HG02852 (cell line): ENCODE measurements at regions not wholly inside any gene's neighbourhood (a gene's known extent, or its start where the extent isn't known, plus 50 kb on each side); places are given as distances from the start of the nearest gene placed in this dataset.
"Not testable (repeated sequence)": the region's sequence is repeated elsewhere in the genome, so short reads cannot be mapped to it uniquely, and the experiment has no call there.

Experiments
- ATAC-seq: cut with Tn5 transposase; IDR thresholded peaks from one replicate; pipeline ENCODE4 v1.9.1; 2021; ENCODE audit warnings: mild to moderate bottlenecking, moderate library complexity; ENCODE audit not compliant: unreplicated experiment

GRCh38 chr1:213702703-213703102 lies 285.1 kb upstream of the PROX1 start:
- ATAC-seq, result no peak

DNA sequence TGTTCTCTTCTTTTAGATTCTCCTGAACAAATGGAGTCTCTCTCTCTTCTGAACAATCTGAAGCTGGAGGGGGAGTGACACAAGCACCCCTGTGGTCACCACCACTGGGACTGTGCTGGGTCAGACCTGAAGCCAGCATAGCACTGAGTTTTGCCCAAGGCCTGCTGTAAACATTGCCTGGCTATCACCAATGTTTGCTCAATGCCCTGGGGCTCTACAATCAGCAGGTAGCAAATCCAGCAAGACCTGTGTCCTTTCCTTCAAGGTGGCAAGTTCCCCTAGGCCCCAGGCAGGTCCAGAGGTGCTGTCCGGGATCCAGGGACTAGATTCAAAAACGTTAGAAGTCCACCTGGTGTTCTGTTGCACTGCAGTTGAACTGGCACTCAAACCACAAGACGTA lies 282.8 kb upstream of the PROX1 start:
- ATAC-seq, result no peak

GRCh38 chr1:213711833-213712490 lies 275.8 kb upstream of the PROX1 start:
- ATAC-seq, result not testable (repeated sequence)

DNA sequence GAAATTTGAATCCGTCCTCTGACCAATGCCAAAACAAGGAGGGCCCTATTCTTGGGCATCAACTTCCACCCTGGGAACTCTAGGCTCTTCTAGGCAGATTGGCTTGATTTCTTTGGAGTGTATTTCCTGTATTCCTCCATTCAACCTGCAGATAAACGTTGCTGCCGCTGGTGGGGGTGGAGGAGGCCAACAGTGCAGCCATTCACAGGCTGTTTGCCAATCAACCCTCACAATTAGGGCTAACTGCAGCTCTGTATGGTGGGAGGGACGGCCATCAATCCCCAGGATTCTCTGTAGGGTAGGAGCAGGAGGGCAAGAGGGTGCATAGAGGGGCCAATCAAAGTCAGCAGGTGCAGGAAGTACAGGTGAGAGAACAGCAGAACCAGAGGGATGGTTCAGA lies 273.1 kb upstream of the PROX1 start:
- no peak for ATAC-seq

DNA sequence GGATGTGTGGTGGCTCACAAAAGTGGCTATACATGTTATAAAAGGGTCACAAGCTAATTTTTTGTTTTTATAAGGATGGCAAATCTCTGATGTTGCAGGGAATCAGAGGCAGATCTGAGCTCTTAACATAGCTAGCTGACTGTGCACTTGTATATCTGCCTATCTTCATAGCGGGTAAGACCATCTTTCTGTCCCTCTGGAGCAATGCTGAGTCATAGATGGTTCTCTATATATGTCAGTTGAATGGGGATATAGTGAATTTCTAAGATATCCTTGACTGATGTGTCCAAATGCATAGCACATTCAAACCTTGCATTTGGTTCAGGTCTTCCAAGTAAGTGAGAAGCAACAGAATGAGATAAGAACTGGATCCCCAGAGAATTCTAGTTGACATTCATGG lies 272.6 kb upstream of the PROX1 start:
- no peak for ATAC-seq

- no peak for ATAC-seq
These were observed 268.3 kb upstream of the PROX1 start for GRCh38 chr1:213719462-213719861.

GRCh38 chr1:213720032-213720431 lies 267.7 kb upstream of the PROX1 start:
- no peak for ATAC-seq

DNA sequence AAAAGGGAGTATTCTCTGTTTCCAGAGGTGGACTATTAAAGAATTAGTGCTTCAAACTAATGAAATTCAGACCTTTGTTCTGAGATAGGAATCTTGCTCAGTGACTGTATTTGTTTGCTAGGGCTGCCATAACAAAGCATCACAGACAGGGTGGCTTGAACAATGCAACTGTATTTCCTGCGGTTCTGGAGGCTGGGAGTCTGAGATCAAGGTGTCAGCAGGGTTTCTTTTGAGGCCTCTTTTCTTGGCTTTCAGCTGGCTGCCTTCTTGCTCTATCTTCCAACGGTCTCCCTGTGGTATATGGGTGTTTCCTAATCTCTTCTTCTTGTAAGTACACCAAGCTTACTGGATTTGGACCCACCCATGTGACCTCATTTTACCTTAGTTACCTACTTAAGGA lies 264.6 kb upstream of the PROX1 start:
- no peak for ATAC-seq

DNA sequence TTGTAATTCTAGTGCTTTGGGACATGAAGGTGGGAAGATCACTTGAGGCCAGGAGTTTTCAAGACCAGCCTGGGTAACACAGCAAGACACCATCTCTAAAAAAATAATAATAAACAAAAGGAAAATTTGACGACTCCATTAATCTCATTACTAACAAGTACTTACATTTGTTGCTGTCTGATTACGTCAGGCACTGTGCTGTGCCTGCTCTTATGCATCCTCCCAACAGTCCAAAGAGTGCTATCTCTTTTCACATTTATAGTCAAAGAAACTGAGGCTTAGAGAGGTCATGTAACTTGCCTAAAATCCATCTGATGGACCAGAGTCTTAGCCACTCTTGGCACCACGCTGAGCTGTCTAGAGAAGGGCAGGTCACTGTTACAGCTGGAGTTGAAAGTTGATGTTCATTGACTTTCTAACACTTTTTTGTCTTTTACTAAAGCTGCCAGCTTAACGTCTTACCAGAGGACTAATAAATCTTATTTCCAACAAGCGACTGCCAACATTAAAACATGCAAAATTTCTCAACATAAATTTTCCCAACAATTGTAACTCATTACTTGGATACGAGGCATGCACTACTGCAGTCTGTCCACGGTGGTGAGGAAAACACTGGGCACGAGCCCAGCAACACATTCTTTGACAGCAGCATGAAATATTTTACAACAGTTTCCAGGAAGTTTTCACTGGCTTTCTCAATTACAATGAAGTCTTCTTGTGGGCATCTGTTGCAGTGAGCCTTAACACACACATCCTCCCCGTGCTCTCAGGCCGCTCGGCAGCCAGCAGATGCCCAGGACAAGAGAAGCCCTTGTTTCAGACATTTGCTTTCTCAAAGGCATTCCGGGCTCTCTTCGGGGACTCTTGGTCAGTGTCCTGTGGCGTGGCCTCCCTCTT lies 262.9 kb upstream of the PROX1 start:
- ATAC-seq, result no peak

GRCh38 chr1:213727853-213728592 lies 259.8 kb upstream of the PROX1 start:
- ATAC-seq, result no peak

DNA sequence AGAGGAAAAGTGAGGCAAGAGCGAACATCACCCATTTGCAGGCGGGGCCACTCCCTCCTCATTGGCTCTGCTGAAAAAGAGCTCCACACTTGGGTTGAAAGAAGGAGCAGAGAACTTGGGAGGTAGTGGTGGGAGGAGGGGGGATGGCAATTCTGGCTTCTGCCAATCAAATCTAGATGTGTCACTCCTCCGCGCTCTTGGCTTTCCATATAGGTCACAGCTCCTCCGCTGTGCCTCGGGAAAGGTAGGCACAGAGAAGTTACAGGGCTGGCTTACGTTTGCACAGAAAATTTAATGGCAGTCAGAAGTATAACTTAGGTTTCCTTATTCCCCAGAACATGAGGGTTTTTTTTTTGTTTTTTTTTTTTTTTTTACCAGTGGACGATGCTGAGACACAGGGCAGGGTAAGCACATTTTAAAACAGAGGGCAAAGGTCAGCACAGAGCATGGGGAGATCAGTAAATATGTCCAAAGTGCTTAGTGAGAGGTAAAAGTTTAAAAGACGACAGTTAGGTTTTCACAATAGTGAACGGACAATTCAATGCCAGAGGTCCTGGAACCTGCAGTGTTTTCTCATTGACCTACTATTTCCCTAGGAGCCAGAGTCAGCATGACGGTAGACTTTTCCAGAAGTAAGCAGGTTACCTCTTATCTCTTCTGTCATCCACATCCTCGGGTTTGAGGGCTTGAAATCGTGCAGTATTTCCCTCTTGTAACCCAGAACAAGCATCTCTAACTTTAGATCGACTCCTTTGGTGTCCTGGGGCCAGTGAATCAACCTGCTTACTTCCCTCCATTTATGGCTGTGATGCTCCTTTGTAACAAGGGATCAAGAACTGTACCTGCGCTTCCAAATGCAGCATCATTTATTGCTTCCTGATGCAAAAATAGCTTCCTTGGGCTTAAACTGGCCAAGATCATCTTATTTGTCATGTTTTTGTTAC lies 258.9 kb upstream of the PROX1 start:
- ATAC-seq, result no peak

DNA sequence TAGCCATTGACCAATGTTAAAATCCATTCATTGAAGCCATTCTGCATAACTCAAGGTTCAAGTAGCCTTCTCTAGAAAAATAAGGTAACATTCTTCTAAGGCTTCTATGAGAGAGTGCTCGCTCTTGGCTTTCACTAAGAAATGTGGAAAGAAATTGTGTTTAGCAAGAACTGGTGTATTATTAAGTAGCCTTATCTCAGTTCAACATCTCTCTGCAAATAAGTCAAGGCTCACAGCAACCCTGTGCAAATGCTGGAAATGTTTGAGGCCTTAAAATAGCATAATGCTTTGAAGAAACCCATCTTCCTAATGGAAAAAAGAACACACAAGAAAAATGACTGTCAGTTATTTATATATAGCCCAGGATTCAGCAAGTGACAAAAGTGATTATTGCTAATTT lies 254.1 kb upstream of the PROX1 start:
- ATAC-seq, result no peak

DNA sequence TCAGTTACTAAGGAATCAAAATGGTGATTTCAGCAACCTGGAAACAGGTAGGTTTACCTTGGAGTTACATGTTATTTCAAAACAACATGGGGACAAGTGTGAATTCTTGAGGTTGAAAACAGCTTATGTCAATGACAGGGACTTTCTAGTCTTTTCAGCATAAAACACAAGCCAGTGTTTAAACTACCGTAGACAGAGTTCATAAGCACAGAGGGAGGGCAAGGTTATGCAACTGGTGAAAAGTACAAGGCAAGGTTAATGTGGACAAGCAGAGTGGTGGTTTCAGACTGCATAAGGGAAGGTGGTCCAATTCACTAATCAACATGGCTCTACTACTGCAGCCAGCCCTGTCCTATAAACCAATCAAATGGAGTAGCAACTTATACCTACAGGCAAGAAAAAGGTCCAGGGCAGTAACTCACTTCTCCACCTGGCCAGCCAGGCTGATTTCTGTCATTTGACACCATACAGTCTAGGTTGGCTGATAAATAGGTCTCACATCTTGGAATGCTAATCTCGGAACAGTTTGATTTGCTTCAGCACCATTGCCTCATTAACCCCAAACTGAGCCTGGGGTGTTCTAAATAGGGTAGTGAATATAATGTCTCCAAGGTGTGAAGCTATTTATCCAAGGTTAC lies 250.3 kb upstream of the PROX1 start:
- no peak for ATAC-seq

GRCh38 chr1:213738658-213739057 lies 249.1 kb upstream of the PROX1 start:
- ATAC-seq, result no peak

DNA sequence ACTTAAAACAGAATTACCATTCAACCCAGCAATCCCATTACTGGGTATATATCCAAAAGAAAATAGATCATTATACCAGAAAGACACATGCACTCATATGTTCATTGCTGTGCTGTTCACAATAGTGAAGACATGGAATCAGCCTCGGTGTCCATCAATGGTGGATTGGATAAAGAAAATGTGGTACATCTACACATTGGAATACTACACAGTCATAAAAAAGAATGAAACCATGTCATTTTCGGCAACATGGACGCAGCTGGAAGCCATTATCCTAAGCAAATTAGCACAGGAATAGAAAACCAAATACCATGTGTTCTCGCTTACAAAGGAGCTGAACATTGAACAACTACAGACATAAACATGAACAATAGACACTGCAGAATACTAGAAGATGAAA lies 244.8 kb upstream of the PROX1 start:
- ATAC-seq, result no peak

- ATAC-seq, result no peak
These were observed 243.0 kb upstream of the PROX1 start for GRCh38 chr1:213744780-213745179.

DNA sequence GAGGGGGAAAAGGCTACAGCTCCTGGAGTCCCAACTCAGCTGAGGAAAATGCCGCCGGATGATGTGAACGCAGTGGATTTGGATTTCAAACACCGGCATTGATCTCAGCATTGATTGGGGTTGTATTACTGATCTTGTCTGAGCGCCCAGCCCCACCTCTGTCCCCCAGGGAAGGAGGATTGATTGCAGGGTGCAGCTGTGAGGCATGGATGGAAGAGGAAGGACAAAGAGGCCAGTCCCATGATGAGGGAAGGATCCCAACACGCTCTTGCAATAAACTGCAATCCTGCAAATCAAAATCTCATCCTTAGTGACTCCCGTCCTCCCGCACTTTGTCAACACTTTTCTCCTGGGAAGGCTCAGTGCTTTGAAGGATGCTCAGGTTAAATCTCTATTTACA lies 242.3 kb upstream of the PROX1 start:
- no peak for ATAC-seq

DNA sequence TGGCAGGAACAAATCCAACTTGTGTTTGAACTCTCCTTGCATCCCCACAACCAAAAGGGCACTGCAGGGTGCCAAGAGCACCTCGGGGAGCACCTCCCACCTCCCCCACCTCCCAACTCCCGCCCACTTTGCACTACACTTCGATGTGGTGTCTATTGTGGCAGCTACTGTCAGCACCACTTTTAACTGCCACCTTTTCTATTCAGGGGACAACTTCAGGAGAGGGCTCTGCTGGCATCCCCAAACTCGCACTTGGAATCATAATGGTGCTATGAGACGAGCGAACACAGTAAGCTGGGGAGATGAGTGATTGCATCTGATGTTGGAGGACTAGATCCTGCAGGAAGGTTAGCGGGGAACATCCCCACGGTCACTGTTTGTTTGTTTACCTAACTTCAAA lies 238.2 kb upstream of the PROX1 start:
- no peak for ATAC-seq

GRCh38 chr1:213750231-213751063 lies 237.3 kb upstream of the PROX1 start:
- no peak for ATAC-seq
